ENCODE measurements at regions not wholly inside any gene's neighbourhood (a gene's known extent, or its start where the extent isn't known, plus 50 kb on each side); places are given as distances from the start of the nearest gene placed in this dataset.

DNA sequence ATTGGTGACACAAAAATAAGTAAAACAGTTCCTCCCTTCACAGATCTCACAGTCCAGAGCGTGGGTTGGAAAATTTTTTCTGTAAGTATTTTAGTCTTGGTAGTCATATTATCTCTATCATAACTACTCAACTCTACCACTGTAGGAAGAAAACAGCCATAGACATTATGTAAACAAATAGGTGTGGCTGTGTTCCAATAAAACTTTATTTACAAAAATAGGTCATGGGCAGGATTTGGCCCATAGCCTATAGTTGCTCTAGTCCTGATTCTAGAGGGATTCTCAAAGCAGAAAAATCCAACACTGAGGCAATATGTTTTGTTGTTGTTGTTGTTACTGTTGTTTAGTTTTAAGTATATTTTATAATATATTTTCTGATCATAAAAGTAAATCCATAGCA, 206.1 kb upstream of the GADL1 start:
- TF ChIP-seq, protein P1, sequence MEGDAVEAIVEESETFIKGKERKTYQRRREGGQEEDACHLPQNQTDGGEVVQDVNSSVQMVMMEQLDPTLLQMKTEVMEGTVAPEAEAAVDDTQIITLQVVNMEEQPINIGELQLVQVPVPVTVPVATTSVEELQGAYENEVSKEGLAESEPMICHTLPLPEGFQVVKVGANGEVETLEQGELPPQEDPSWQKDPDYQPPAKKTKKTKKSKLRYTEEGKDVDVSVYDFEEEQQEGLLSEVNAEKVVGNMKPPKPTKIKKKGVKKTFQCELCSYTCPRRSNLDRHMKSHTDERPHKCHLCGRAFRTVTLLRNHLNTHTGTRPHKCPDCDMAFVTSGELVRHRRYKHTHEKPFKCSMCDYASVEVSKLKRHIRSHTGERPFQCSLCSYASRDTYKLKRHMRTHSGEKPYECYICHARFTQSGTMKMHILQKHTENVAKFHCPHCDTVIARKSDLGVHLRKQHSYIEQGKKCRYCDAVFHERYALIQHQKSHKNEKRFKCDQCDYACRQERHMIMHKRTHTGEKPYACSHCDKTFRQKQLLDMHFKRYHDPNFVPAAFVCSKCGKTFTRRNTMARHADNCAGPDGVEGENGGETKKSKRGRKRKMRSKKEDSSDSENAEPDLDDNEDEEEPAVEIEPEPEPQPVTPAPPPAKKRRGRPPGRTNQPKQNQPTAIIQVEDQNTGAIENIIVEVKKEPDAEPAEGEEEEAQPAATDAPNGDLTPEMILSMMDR (IDR thresholded peaks at IDR 0.05) = no peak
- no peak for TF ChIP-seq POLR2A (IDR thresholded peaks at IDR 0.05)
